GM12878 (cell line): ENCODE measurements at regions not wholly inside any gene's neighbourhood (a gene's known extent, or its start where the extent isn't known, plus 50 kb on each side); places are given as distances from the start of the nearest gene placed in this dataset.

ENCODE experiments used
- ATAC-seq: fragments of 200-7000 bp; cut with Tn5 transposase; 3 replicates; pipeline ENCODE4 v1.9.1; 2020; ENCODE audit warnings: mild to moderate bottlenecking, moderate library complexity
- BruUV-seq: library from RNA; stranded (reverse); fragments of 400-500 nt; replicated peaks from 2 replicates; lab custom pipeline; 2021; lab: Mats Ljungman, UMichigan
- CTCF ChIA-PET: fragments of 300-600 bp; sonication (Branson Sonifier 250); formaldehyde crosslinking; extraction: SDS; loops from one replicate; lab custom pipeline; 2021; ENCODE audit warnings: inconsistent platforms; lab: Yijun Ruan, JAX
- POLR2A ChIA-PET: fragments of 350-600 bp; formaldehyde crosslinking; extraction: SDS; loops from one replicate; lab custom pipeline; 2021; ENCODE audit warnings: inconsistent platforms; lab: Charles Lee
- RAD21 ChIA-PET: fragments of 300-600 bp; sonication (Branson Sonifier 250); formaldehyde crosslinking; loops from one replicate; lab custom pipeline; 2023; ENCODE audit warnings: antibody characterized with exemption; ENCODE audit not compliant: unreplicated experiment; lab: Charles Lee
- SMC1A ChIA-PET: fragments of 300-600 bp; sonication (Branson Sonifier 250); formaldehyde crosslinking; loops from one replicate; lab custom pipeline; 2023; ENCODE audit not compliant: unreplicated experiment, uncharacterized antibody; lab: Charles Lee
- DNase-seq: peaks from one replicate; pipeline ENCODE4 v3.0.0-alpha.2; 2011; ENCODE audit warnings: low read depth, low spot score
- FAIRE-seq: peaks from 3 replicates; lab custom pipeline; 2011; peaks lifted over from hg19 to GRCh38; lab: Jason Lieb, UNC
- H2AFZ ChIP-seq: 2 replicates; pipeline ENCODE4 v1.6.0; 2011; ENCODE audit warnings: low read depth, low read length, control low read depth; ENCODE audit not compliant: control insufficient read depth
- H3K27ac ChIP-seq: 2 replicates; pipeline ENCODE4 v1.5.1; 2011; ENCODE audit warnings: control low read depth; ENCODE audit not compliant: control insufficient read depth, insufficient read depth
- H3K27me3 ChIP-seq, 2 experiments: replicated peaks in 1 of 2; 2 replicates each; pipeline versions ENCODE4 v1.6.0 to v1.6.1; 2011; ENCODE audit warnings: low read length in 1 of 2; ENCODE audit not compliant: control insufficient read depth in 2 of 2, insufficient read depth in 2 of 2
- H3K36me3 ChIP-seq, 2 experiments: 2 replicates each; pipeline ENCODE4 v1.5.1; 2011; ENCODE audit warnings: low read length in 1 of 2; ENCODE audit not compliant: control insufficient read depth in 2 of 2, insufficient read depth in 2 of 2
- H3K4me1 ChIP-seq: 2 replicates; pipeline ENCODE4 v1.6.1; 2011; ENCODE audit warnings: mild to moderate bottlenecking, low read length, moderate library complexity, mixed read lengths; ENCODE audit not compliant: control insufficient read depth, insufficient read depth
- H3K4me2 ChIP-seq: 2 replicates; pipeline ENCODE4 v1.6.0; 2011; ENCODE audit warnings: control low read depth; ENCODE audit not compliant: control insufficient read depth, insufficient read depth
- H3K4me3 ChIP-seq: fragments of 200-600 bp; sonication (generic); 2 replicates; pipeline ENCODE4 v1.5.1; 2016
- H3K79me2 ChIP-seq: 2 replicates; pipeline ENCODE4 v1.6.0; 2011; ENCODE audit warnings: low read length; ENCODE audit not compliant: control insufficient read depth, insufficient read depth
- H3K9ac ChIP-seq: 2 replicates; pipeline ENCODE4 v1.8.0; 2011; ENCODE audit warnings: low read length, control low read depth, mixed read lengths; ENCODE audit not compliant: control insufficient read depth, insufficient read depth
- H3K9me3 ChIP-seq: replicated peaks from 3 replicates; pipeline ENCODE4 v1.5.1; 2011; ENCODE audit warnings: mild to moderate bottlenecking, low read length; ENCODE audit not compliant: control insufficient read depth, insufficient read depth
- H4K20me1 ChIP-seq: 2 replicates; pipeline ENCODE4 v1.6.0; 2011; ENCODE audit not compliant: control insufficient read depth, insufficient read depth
- ATF7 ChIP-seq: fragments of 450-650 bp; IDR thresholded peaks from 2 replicates; pipeline ENCODE4 v1.6.1; 2016; ENCODE audit warnings: low read depth, mild to moderate bottlenecking
- BCL11A ChIP-seq: IDR thresholded peaks from 2 replicates; pipeline ENCODE4 v1.6.1; 2011; ENCODE audit warnings: low read depth, low read length
- CBFB ChIP-seq: IDR thresholded peaks from 2 replicates; pipeline ENCODE4 v1.6.1; 2016; ENCODE audit warnings: antibody characterized with exemption, low read depth
- E2F4 ChIP-seq: IDR thresholded peaks from 2 replicates; pipeline ENCODE4 v1.6.1; 2012; ENCODE audit warnings: low read depth, low read length, improper control_type of control experiment
- EP300 ChIP-seq, 2 experiments: fragments of 150-350 bp in 1 of 2; IDR thresholded peaks; 2 replicates each; pipeline ENCODE4 v1.6.1; 2011 to 2012; ENCODE audit warnings: low read depth in 2 of 2, low read length in 2 of 2, borderline replicate concordance in 1 of 2, improper control_type of control experiment in 1 of 2, inconsistent platforms in 1 of 2; ENCODE audit not compliant: control insufficient read depth in 1 of 2
- IRF3 ChIP-seq: fragments of 450-650 bp; IDR thresholded peaks from 2 replicates; pipeline ENCODE4 v1.6.1; 2014; ENCODE audit warnings: mild to moderate bottlenecking
- KDM1A ChIP-seq: fragments of 200-600 bp; sonication (generic); IDR thresholded peaks from 2 replicates; pipeline ENCODE4 v1.6.1; 2016; ENCODE audit warnings: borderline replicate concordance
- NFIC ChIP-seq: IDR thresholded peaks from 2 replicates; pipeline ENCODE4 v1.6.1; 2012; ENCODE audit warnings: low read depth, mild to moderate bottlenecking, inconsistent platforms, low read length, moderate library complexity
- NKRF ChIP-seq: fragments of 450-650 bp; conservative IDR thresholded peaks from 2 replicates; pipeline ENCODE4 v1.6.1; 2017; ENCODE audit warnings: mild to moderate bottlenecking, moderate library complexity
- RAD21 ChIP-seq: IDR thresholded peaks from 2 replicates; pipeline ENCODE4 v1.6.1; 2011; ENCODE audit warnings: mild to moderate bottlenecking, low read depth, low read length, moderate library complexity; ENCODE audit not compliant: insufficient read depth
- ZNF217 ChIP-seq: fragments of 450-650 bp; IDR thresholded peaks from 2 replicates; pipeline ENCODE4 v1.6.1; 2017; ENCODE audit warnings: antibody characterized with exemption, mild to moderate bottlenecking
- WGBS: methylation state at CpG from one replicate; pipeline ENCODE4 v1.1.6; 2016; ENCODE audit warnings: low lambda C conversion rate; ENCODE audit not compliant: insufficient replicate concordance, insufficient coverage; ENCODE audit errors: missing lambda C conversion rate; 5-methylcytosine and 5-hydroxymethylcytosine counted together
- in situ Hi-C: fragments of 300-500 bp; cut with MboI; formaldehyde crosslinking; loops from 9 replicates; pipeline ENCODE4 v1.14.3; 2018; ENCODE audit warnings: mixed read lengths
- intact Hi-C: fragments of 100-400 bp; cut with micrococcal nuclease; formaldehyde crosslinking; loops from one replicate; pipeline ENCODE4 v1.14.2; 2022; ENCODE audit not compliant: unreplicated experiment

GRCh38 chr11:130693543-130693942 is 222.7 kb downstream of the SNX19 start (continued):
- TF ChIP-seq ZNF217 (no peak), KDM1A (no peak), CBFB (no peak), IRF3 (no peak), NFIC (no peak), BCL11A (no peak), RAD21 (no peak)

GRCh38 chr11:130694488-130695045 is 221.7 kb downstream of the SNX19 start:
- no TSS peak for BruUV-seq

More at GRCh38 chr11:130694488-130695045, 221.7 kb downstream of the SNX19 start:
- Histone ChIP-seq H3K79me2 (no peaks in the 10 kb centered on the region), H3K4me2 (no peak overlapping the region), H3K36me3 (no peaks in the 10 kb centered on the region), H3K9me3 (no peaks in the 10 kb centered on the region), H4K20me1 (no peaks in the 10 kb centered on the region), H3K4me3 (no peak overlapping the region), H3K9ac (no peak overlapping the region), H3K27ac (no peak overlapping the region)
- ChIA-PET SMC1A (interaction anchor here (0.9 kb wide), 1 partner anchor 47 kb away, joined by 3 read pairs; no protein-coding TSS in a partner anchor), RAD21 (no interaction called here), CTCF (no interaction called here), POLR2A (no interaction called here)
- FAIRE-seq (no peak), DNase-seq (no peak), ATAC-seq (no peak)
- in situ Hi-C loops (no loop called here), intact Hi-C loops (no loop called here)
- 26% methylated on average over 5 of the region's 5 CpGs for WGBS
- TF ChIP-seq E2F4 (no peak), ATF7 (no peak), EP300 (IDR thresholded peaks at IDR 0.05; ENCODE audit: borderline replicate concordance in 1 of 2, control insufficient read depth in 1 of 2, low read depth in 2 of 2, low read length in 2 of 2) (no peak), NKRF (no peak)
- TF ChIP-seq, all 136 proteins: peak for 0
- no peaks in the 10 kb centered on the region; a peak in 1 of 4 replicates for H3K27me3 ChIP-seq
- H2AFZ ChIP-seq: no peak overlapping the region
- no peaks in the 10 kb centered on the region for H3K4me1 ChIP-seq
